ENCODE measurements at regions not wholly inside any gene's neighbourhood (a gene's known extent, or its start where the extent isn't known, plus 50 kb on each side); places are given as distances from the start of the nearest gene placed in this dataset.

DNA sequence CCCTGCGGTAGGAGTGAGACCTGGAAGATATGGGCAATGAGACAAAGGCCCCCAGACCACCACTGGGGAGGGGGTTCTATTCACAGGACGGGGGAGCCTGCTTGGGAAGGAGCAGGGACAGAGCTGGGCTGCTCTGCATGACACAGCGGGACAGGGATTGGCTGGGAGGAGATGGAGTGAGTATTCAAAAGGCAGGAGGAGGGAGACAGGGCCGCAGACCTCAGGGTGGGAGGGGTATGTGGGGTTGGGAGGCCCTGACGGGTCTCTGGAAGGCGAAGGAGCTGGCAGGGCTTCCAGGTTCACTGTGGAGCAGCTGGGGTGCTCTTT, 60.8 kb upstream of the RPS6KA2 start:
- no peak for TF ChIP-seq EZH2 (IDR thresholded peaks at IDR 0.05)
- TF ChIP-seq POLR2AphosphoS5 (IDR thresholded peaks at IDR 0.05; ENCODE audit: borderline replicate concordance, low read depth, low read length): no peak
- no peak for TF ChIP-seq FOXP2 (optimal IDR thresholded peaks at IDR 0.05; ENCODE audit: control extremely low read depth, extremely low read length, insufficient read depth)
